ENCODE measurements at regions not wholly inside any gene's neighbourhood (a gene's known extent, or its start where the extent isn't known, plus 50 kb on each side); places are given as distances from the start of the nearest gene placed in this dataset.

DNA sequence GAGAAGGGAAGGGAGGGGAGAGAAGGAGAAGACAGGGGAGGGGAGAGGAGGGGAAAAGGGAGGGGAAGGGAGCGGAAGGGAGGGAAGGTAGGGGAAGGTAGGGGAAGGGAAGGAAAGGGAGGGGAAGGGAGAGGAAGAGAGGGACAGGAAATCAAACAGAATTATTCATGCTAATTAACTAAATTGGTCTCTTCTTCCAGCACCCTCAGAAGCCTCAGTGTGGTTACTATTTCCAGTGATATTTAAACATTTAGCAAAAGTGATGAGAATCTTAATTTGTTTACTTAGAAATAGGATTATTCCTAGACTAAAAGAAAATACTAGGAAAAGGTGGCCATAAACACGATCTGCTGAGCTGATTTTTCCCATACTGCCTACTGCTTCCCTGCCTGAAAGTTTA, 193.1 kb upstream of the CPEB2 start:
- TF ChIP-seq, protein P1, sequence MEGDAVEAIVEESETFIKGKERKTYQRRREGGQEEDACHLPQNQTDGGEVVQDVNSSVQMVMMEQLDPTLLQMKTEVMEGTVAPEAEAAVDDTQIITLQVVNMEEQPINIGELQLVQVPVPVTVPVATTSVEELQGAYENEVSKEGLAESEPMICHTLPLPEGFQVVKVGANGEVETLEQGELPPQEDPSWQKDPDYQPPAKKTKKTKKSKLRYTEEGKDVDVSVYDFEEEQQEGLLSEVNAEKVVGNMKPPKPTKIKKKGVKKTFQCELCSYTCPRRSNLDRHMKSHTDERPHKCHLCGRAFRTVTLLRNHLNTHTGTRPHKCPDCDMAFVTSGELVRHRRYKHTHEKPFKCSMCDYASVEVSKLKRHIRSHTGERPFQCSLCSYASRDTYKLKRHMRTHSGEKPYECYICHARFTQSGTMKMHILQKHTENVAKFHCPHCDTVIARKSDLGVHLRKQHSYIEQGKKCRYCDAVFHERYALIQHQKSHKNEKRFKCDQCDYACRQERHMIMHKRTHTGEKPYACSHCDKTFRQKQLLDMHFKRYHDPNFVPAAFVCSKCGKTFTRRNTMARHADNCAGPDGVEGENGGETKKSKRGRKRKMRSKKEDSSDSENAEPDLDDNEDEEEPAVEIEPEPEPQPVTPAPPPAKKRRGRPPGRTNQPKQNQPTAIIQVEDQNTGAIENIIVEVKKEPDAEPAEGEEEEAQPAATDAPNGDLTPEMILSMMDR (IDR thresholded peaks at IDR 0.05; ENCODE audit: insufficient read depth, low read depth, low read length, missing control alignments), result no peak
- DNase-seq (ENCODE audit: low read depth), result no peak
- no peak overlapping the region for H3K4me3 ChIP-seq (ENCODE audit: low read depth, low read length)

DNA sequence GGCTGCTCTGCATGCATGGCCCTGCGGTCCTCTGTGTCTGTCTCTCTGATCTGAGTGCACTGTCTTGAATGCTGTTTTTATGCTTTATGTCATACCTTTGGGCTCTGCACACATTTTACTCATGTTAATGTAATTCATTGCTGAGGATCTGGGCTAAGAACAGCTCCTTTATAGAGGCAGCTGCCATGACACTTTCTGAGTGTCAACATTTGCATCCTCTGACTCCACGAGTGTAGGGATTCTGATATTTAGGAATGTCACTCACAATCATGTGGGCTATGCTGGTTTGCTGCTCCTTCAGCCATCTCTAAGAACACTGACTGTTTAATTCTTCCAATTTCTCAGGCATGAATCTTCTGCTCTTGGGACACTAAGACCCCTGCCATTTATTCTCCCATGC, 192.2 kb upstream of the CPEB2 start:
- H3K4me3 ChIP-seq (ENCODE audit: low read depth, low read length), result no peak overlapping the region
- DNase-seq (ENCODE audit: low read depth), result no peak
- TF ChIP-seq, protein P1 (IDR thresholded peaks at IDR 0.05; ENCODE audit: insufficient read depth, low read depth, low read length, missing control alignments), result no peak

DNA sequence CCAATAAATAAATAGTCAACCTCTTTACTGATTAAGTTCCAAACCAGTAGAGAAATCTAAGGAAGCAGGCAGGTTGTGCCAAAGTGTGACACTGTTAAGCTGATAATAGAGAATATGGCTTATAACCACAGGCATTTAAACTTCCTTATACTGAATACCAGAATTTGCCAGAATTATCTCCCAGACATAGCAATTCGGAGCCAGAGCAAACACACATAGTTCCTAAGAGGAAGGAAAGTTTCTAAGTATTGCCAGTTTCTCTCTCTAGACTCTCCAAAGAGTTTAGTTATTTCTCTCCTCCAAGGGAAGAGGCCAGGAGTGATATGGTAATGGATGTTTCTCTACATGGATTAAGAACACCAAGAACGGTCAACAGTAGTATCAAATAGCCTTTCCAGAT, 191.7 kb upstream of the CPEB2 start:
- H3K4me3 ChIP-seq (ENCODE audit: low read depth, low read length), result no peak overlapping the region
- TF ChIP-seq, protein P1 (IDR thresholded peaks at IDR 0.05; ENCODE audit: insufficient read depth, low read depth, low read length, missing control alignments), result no peak
- DNase-seq (ENCODE audit: low read depth), result no peak

DNA sequence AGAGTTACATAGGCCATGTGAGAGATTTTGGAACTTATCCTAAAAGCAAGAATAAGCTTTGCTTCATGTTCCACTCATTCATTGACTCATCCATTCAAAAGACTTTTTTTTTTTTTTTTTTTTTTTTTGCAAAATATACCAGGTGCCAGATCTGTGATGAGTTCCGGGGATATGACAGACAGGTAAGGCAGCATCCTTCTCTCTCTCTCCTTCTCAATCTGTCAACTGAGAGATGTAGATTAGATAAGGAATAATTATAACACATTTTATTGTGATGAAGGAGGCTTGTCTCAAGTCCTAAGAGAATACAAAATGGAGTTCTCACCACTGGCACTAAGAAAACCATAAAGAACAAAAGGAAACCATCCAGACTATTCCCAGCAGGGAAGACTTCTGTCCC, 190.2 kb upstream of the CPEB2 start:
- no peak for DNase-seq (ENCODE audit: low read depth)
- TF ChIP-seq, protein P1 (IDR thresholded peaks at IDR 0.05; ENCODE audit: insufficient read depth, low read depth, low read length, missing control alignments), result no peak
- H3K4me3 ChIP-seq (ENCODE audit: low read depth, low read length), result no peak overlapping the region

DNA sequence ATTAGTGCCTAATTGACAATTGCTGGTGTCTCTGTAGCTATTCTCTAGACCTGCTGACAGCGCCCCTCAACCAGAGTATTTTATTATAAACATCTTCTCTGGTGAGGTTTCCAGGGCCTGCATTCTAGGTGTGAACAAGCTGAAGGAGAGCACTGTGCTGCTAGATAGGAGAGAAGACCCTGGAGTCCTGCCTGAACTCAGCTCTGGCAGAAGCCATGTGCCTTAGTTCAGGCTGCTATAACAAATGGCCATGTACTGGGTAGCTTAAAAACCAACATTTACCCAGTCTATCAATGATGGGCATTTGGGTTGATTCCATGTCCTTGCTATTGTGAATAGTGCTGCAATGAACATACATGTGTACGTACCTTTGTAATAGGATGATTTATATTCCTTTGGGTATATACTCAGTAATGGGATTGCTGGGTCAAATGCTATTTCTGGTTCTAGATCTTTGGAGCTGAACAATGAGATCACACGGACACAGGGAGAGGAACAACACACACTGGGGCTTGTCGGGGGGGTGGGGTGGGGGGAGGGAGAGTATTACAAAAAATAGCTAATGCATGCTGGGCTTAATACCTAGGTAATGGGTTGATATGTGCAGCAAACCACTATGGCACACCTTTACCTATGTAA, 185.5 kb upstream of the CPEB2 start:
- TF ChIP-seq, protein P1 (IDR thresholded peaks at IDR 0.05; ENCODE audit: insufficient read depth, low read depth, low read length, missing control alignments), result no peak

DNA sequence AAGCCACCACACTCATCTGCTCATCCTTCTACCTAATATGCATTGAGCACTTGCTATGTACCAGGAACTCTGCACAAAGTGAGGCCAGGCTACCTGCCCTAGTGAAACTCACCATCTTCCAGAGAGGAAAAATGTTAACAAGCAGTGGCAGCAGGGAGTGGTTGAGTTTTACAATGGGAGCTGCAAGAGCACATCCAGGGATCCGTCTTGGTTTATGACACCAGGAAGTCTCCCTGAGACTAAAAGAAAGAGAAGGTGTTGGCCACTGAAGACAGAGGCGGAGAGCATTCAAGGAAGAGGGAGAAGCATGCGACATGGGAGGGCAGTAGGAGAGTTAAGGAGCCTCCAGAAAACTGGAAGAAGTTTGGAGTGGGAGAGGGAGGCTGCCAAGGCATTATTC, 178.1 kb upstream of the CPEB2 start:
- no peak for DNase-seq (ENCODE audit: low read depth)
- no peak overlapping the region for H3K4me3 ChIP-seq (ENCODE audit: low read depth, low read length)
- TF ChIP-seq, protein P1 (IDR thresholded peaks at IDR 0.05; ENCODE audit: insufficient read depth, low read depth, low read length, missing control alignments), result no peak

More for the DNA sequence above, 185.5 kb upstream of the CPEB2 start:
- no peak overlapping the region for H3K4me3 ChIP-seq (ENCODE audit: low read depth, low read length)
- no peak for DNase-seq (ENCODE audit: low read depth)

DNA sequence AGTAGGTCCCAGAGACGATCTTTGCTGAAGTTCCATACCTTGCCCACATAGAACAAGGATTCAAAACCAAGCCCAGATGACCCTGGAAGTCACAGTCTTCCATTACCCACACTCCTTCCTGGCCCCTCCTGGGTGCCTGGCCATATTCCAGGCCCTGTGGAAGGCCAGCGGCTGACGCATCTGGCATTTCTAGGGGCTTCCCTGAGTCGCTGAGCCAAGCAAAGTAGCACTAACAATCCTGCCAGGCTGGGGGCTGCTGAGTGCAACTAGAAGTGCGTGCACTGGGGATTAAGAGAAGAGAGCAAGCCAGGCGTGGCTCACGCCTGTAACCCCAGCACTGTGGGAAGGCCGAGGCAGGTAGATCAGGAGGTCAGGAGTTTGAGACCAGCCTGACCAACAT, 175.2 kb upstream of the CPEB2 start:
- DNase-seq (ENCODE audit: low read depth), result no peak
- no peak overlapping the region for H3K4me3 ChIP-seq (ENCODE audit: low read depth, low read length)
- TF ChIP-seq, protein P1 (IDR thresholded peaks at IDR 0.05; ENCODE audit: insufficient read depth, low read depth, low read length, missing control alignments), result no peak

Data from GM12865 (cell line).